GM20000 (cell line): ENCODE measurements at regions not wholly inside any gene's neighbourhood (a gene's known extent, or its start where the extent isn't known, plus 50 kb on each side); places are given as distances from the start of the nearest gene placed in this dataset.

Experiments
- DNase-seq: peaks from one replicate; pipeline ENCODE4 v3.0.0; 2012; ENCODE audit warnings: low spot score
- CTCF ChIP-seq: IDR thresholded peaks from 2 replicates; pipeline ENCODE4 v1.5.1; 2012; ENCODE audit warnings: mild to moderate bottlenecking, control low read depth; ENCODE audit errors: extremely low read depth, missing control alignments

DNA sequence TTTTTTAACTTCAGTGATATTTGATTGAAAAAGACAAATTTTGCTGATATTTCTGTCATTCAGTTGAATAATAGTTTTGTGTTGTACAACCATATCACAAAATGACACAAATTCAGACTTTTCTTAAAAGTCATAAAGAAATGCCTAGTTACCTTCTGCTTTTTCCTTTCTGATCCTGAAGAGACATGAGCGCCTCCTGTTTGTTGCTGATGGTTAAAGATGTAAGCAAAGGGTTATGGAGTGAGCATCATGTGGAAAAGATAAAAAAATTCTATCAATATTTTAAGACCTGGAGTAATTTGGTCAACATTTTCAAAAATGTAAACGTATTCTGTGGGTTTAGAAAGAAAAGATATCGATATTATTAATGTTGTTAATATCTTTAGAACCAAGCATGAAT lies 669.9 kb upstream of the NR3C2 start:
- no peak for DNase-seq
- TF ChIP-seq CTCF: no peak

DNA sequence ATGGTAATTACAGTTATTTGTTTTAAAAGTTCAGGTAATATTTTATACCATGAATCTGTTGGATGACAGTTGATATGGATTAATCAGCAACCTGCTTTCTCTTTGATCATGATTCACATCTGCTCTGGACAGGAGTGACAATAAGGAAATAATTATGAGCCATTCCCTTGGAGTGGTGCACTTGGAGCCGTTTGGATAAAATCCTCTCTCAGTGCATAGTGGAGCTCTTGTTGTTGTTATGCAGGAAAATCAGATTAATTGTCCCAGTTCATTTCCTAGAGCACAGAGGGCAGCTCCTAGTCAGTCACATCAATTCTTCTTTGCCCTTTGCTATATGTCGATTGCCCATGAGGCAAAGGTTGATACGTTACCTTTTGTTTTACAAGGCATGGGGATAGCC lies 668.3 kb upstream of the NR3C2 start:
- DNase-seq: no peak
- no peak for TF ChIP-seq CTCF

DNA sequence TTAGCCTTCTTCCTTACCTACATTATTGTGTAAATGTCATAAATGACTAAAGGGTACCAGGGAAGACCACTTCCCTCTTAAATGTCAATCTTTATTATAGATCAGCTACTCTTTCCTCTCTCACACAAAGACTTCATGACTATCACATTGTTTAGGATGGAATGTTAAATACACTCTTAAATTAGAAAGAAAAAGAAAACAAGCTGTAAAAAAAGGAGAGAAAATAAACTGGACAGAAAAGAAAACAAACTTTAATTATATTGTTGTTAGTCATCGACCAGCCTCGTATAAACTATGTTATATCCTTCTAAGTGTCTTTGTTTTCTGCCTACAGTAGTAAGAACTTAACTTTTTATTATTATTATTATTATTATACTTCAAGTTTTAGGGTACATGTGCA lies 666.4 kb upstream of the NR3C2 start:
- TF ChIP-seq CTCF: no peak

DNA sequence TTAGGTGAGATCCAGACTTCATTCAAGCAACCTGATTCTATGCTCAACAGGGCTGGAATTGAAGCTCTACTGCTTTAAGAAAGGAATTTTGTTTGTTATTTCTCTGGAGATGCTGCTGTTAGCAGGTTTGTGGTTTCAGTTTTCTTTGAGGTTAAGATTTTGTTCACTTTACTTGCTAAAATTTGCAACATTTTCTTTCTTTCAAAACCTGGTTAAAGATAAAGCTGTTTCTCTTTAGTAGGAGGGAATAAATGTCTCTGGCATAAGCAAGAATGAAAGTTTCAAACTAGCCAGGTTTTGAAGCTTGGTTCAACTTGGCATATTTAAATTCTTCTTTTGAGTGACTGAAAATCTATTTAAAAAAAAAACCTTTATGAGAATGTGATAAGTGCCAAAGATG lies 660.6 kb upstream of the NR3C2 start:
- DNase-seq: no peak
- TF ChIP-seq CTCF: no peak

More for the DNA sequence above, 666.4 kb upstream of the NR3C2 start:
- DNase-seq: no peak

- TF ChIP-seq CTCF: no peak
- no peak for DNase-seq
Measured at GRCh38 chr4:149101649-149102048, 659.4 kb upstream of the NR3C2 start.

- no peak for TF ChIP-seq CTCF
- no peak for DNase-seq
Measured at GRCh38 chr4:149095811-149096210, 653.6 kb upstream of the NR3C2 start.

- TF ChIP-seq CTCF: no peak
- no peak for DNase-seq
Measured at GRCh38 chr4:149095001-149095400, 652.8 kb upstream of the NR3C2 start.
